ENCODE measurements at regions not wholly inside any gene's neighbourhood (a gene's known extent, or its start where the extent isn't known, plus 50 kb on each side); places are given as distances from the start of the nearest gene placed in this dataset.
A peak's percentile ranks its signal among the peaks of the same experiment; 100 is the strongest.
"Not testable (repeated sequence)": the region's sequence is repeated elsewhere in the genome, so short reads cannot be mapped to it uniquely, and the experiment has no call there.

DNA sequence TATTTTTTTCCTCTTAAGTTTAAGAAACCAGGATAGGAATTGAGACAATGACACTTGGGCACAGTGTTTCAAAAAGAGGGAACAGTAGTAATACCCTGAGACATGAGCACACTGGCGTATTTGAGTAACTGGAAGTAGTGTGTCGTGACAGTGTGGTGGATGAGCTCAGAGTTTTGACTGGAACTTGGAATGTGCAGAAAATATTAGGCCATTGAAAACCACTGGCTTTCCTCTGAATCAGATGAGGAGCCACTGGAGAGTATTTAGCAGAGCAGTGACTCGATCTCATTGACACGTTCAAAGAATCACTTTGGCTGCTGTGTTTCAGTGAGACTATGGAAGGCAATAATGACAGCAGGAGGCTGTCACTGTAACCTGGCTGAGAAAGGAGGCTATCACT lies 1531.2 kb downstream of the STIM2 start:
- no peak for DNase-seq

DNA sequence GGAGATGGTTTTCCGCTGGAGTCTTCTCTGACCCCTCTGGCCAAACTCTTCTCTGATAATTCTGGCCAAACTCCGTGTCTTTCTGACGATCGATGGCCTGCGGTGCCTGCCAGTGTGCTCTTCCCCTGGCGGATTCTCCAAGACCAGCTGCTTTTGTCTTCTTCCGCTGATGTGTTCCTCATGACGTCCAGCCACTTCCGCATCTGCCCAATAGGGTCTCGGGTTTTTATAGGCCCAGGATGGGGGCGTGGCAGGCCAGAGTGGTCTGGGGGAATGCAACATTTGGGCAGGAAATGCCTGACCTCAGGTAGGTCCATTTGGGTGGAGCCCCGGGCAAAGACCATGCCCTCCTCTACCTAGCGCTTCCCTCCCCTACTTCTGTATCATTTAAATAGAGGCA lies 1542.1 kb downstream of the STIM2 start:
- DNase-seq, result no peak

DNA sequence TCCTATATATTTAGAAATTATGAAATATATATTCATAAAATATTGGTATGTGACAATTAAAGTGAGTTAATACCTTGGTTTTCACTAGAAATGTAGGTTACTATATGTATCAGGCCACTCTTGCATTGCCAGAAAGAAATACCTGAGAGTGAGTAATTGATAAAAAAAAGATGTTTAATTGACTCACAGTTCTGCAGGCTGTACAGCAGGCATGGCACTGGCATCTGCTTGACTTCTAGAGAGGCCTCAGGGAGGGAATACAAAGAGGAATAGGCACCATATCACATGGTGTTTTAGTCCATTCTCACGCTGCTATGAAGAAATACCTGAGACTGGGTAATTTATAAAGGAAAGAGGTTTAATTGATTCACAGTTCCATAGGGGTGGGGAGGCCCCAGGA lies 1560.6 kb downstream of the STIM2 start:
- no peak for DNase-seq

DNA sequence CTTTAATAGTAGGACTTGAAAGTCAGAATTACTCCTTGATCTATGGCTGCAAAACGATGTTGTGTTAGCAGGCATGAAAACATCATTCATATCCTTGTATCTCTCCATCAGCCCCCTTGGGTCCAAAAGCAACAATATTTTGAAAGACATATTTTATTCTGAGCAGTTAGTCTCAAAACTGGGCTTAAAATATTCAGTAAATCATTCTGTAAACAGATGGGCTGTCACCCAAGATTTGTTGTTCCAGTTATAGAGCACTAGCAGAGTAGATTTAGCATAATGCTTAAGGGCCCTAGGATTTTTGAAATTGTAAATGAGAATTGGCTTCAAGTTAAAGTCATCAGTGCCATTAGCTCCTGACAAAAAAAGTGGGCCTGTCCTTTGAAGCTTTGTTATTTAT lies 1565.6 kb downstream of the STIM2 start:
- no peak for DNase-seq

DNA sequence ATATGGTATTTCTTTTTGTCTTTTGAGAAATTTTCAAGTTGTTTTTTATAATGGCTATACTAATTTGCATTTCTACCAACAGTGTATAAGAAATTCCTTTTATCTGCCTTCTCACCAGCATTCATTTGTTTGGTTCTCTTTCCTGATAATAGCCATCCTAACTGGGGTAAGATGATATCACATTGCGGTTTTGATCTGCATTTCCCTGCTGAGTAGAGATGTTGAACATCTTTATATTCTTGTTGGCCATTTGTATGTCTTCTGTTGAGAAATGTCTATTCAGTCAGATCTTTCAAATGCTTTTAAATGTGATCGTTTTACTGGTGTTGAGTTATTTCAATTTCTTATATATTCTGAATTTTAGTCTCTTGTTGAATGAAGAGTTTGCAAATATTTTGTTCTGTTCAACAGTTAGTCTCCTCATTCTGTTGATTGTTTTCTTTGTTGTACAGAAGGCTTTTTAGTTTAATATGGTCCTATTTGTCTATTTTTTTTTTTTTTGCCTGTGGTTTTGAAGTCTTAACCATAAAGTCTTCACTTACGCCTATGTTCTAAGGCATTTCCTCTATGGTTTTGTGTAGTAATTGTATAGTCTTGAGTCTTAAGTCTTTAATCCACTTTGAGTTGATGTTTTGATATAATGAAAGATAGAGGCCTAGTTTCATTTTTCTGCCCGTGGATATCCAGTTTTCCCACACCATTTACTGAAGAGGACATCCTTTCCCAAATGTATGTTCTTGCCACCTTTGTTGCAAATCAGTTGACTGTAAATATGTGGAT lies 1566.9 kb downstream of the STIM2 start:
- no peak for DNase-seq

DNA sequence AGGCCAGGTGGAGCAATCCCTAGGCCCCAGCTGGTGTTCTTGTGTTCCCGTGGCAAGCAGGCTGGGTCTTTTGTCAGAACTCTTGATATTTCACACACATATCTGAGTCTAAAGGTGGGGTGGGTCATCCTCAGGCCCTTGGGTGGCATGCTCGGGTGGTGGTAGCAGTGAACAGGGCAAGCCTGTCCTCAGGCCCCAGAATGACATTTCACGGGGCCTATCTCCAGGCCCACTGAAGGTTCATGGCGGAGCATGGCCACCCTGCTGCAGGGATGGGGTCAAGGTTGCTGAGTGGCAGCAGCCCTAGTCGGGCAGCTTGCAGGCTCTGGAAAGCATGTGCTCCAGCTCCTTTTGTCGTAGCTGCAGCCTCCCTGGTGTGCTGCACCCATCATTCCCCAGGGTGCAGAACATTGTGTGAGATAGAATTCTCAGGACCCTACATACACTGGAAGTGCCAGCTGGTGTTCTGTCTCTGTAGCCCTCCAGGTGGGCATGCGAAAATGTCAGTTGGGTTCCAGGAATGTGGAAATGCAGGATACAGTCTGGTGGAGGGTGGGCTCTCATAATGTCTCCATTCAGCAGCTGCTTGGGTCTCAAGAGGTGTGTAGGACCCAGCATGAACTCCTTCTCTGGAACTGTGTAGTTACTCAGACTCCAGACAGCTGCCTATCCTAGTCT lies 1571.8 kb downstream of the STIM2 start:
- DNase-seq, result no peak

DNA sequence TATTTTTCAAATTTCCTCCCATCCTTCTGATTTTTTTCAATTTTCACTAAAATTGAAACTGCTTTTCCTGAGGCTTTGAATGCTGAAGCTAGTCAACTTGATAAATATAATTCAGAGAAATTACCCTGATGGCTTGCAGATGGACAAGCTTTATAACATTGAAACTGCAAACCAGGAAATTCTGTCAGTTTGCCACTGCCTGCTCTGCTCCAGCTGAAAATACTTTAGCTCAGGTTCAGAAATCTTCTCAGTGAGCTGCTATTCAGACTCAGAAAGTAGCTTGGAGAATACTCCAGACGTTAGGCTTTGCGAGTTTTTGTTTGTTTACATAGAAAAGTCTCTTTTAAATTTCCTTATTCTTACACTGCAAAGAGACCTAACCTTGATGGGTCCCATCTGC lies 1574.7 kb downstream of the STIM2 start:
- peak; percentile 82 for DNase-seq

DNA sequence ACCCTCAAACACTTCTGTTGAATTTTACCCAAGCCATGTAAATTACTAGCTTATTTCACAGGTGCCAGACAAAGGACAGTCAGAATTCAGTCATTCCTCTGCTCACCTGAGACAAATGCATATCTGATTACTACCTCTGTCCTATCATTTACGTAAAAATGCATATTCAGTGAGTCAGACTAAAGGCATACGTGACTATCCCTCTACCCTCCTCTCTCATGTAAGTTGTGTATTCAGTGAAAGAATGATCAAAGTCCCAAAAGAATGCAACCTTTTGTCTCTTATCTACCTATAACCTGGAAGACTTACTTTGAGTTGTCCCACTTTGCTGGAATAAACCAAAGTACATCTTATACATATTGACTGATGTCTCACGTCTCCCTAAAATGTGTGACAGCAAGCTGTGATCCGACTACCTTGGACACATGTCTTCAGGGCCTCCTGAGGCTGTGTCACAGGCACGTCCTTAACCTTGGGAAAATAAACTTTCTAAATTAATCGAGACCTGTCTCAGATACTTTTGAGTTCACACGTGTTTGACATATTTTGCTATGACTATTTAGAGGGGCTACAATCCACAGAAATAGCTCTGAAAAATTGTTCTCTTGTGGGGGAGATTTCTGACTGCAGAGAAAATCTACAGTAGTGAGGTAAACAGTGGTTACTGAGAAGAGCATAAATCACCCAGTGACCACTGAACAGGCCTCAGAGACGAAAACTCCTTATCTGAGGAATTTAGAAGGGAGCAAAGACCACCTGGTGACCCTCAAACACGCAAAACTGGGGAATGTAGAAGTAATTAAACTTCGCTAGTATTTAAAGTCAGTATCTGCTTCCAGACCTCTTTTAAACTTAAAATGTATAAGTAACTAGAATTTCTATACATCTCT lies 1575.8 kb downstream of the STIM2 start:
- no peak for DNase-seq

DNA sequence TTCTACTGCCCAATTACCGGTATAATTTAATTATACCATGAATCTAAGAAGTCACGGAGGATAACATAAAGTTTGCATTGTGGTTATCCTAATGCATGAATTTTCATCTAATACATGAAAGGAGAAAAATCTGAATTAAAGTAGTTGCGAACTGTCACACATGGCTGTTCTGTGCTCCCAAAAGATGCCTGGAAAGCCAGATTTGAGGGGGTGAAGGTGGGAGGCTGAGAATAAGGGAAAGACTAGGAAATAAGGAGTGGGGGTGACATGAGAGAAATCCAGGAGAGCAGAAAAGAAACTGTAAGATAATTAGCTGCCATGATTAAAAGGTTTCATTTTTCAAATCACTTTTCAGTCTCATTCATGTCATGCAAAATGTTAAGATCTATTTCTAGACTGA lies 1582.7 kb downstream of the STIM2 start:
- DNase-seq, result no peak

DNA sequence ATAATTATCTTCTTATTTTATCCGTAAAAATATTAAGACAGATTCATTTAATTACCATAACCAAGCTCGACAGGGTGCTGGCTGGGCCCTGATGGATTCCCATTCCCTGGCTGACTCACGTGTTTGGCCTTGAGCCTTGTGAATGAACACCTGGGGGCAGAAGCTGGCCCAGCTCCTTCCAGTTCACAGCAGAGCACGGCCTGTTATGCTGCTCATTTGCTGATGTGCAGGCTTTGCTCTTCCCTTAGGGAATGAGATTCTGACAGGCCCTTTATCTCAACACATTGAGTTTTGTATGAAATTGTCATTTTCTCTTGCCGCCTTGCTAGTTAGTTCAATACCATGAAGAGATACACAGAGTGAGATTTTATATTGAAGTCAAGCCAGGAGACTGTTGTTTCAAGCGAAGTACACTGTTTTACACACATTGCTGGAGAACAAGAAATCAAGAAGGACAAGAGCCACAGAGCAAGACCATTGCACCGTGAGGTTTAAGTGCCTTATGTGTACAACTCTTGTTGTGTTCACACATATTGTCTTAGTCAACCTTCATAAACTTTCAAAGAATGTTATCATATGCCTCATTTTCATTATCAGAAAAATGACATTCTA lies 1583.3 kb downstream of the STIM2 start:
- DNase-seq, result no peak

DNA sequence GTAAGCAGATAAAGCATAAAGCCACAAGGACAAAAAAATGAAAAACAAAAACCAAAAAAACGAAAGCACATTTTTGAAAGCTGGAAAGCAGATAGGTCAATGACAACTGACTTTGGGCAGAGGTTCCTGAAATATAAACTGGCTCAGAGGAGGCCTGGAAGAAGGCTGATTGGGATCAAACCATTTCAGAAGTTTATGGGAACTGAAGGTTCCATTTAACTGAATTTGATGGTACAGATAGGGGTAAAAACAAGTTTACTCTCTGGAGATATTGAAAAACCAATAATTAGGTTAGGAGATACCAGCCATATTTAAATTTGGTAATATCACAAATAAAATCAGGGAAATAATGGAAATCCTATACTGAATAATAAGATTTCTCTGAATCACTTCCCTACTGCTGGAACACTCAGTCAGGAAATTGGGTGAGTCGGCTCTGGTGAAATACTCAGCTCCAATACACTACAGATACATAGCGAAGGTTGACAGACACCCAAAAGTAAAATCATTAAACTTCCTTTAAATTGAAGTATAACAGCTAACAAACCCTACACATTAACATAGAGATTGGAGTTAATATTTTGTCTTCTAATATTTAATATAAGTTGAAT lies 1584.3 kb downstream of the STIM2 start:
- DNase-seq, result no peak

DNA sequence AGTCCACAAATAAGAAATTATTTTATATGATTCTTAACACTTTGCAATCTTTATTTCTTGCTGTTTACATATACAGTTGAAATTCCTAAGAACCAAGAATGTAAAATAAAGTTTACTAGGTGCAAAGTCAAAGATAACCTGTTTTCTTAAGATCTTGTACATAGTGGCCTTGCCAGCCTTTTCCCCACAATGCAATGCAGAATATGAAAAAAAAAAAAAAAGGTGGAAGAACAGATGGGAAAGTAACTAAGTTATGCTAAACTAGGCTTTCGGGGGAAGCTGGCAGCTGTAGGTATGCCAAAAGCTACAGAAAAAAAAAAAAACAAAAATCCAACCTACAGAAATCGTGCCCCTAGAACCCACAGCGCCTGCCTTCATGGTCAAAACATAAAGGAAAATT lies 1588.4 kb downstream of the STIM2 start:
- DNase-seq, result no peak

DNA sequence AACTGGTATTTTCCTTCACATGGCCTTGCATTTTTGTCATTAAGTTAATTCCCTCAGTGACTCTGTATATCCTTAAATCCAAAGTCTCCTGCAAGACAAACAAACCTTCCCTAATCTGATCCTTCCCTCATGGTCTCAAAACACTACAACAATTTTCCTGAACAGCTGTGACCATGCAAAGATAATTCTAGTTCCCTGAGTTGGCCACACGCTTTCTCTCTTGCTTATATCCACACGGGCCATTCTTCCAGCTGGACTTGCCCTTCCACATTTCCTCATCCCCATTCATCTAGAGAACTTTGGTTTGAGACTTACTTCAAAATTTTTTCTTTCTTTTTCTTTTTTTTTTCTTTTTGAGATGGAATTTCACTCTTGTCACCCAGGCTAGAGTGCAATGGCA lies 1590.7 kb downstream of the STIM2 start:
- no peak for DNase-seq

DNA sequence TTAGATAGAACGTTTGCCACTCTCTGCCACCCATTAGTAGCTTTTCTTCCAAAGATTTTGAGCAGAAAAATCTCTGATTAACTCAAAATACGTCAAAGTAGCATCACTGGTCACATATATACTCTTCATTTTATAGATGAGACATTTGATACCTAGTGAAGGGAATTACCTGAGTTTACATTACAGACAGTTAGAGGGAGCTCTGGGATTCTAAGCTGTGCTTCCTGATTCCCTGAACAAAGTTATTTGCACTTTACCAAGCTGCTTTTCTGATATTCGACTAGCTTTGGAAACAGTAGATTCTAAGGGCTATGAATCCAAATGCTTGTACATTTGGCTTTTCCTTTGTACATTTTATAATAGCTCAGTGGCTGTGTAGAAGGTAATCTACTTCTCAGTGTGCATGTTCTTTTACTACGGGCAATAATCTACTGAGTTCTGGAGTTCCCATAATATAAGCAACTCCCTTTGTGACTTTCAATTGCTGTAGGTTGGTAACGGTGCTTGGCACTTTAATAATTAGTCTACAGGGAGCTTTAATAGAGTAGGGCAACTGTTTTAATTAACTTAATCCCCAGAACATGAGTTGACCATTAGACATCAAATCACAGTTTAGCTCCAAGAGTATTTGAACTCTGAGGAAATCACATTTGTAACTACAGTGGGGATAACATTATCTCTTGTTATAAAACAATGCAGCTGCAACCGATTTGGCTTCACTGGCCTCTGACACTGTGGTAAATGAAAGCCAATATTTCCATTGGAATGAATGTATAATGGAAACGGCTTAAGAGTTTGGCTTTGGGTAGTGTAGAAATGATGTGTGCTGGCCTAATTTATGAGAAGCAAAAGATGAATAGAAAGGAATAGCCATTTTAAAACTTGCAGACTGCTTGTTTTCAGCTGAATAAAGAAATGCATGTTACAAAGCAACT lies 1602.4 kb downstream of the STIM2 start:
- DNase-seq, result peak; percentile 84

DNA sequence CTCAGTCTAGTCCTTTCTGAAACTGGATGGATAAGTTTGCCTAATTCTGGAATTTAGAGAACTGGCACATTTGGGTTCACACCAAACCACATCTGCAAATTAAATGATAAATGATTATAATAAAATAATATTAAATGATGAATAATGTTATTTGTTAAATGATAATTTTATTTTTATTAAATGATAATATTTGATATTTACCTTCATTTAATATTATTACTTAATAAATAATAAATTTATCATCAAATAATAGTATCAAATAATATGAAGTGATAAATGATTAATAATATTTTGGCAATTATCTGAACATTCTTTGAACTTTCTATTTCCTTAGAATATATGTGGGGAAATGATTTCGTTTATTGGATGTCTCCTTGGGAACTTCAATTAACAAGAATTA lies 1604.2 kb downstream of the STIM2 start:
- DNase-seq, result no peak

DNA sequence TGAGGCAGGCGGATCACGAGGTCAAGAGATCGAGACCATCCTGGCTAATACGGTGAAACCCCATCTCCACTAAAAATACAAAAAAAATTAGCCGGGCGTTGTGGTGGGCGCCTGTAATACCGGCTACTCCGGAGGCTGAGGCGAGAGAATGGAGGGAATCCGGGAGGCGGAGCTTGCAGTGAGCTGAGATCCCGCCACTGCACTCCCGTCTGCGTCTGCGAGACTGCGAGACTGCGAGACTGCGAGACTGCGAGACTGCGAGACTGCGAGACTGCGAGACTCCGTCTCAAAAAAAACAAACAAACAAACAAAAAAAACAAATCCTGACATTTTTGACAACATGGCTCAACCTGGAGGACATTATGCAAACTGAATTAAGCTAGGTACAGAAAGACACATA lies 1606.2 kb downstream of the STIM2 start:
- not testable (repeated sequence) for DNase-seq

DNA sequence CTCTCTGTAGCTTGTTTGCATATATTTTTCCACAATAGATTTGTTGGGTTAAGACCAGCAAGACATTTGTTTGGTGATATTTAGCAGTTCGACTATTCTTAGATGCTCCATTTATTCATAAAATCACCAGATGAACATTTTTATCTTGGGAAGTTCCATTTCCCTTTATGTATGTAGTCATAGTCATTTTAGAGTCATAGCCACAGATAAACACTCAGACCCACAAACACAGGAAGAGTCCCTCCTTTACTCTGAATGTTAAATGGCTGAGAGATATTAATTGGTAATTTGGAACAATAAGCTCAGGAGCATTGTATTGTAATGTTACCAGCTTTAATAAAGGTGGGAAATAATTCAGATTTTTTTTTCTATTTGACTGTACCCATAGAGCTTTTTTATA lies 1608.7 kb downstream of the STIM2 start:
- no peak for DNase-seq

DNA sequence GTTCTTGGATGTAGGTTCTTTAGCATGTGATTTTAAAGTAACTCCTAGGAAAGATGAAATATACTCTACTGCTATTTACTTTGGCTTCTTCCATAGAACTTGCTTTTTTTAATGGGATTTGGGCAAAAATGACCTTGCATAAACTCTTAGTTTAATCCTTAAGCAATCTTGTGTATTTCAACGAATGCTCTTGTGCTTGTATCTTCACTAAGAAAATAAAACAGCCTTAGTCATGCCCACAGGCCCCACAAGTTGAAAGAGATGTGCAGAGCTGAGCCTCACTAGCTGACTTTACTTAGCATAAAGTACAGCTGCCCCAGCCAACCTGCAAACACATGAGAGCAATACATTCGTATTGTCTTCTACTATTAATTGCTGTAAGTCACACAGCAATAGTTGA lies 1609.2 kb downstream of the STIM2 start:
- no peak for DNase-seq

DNA sequence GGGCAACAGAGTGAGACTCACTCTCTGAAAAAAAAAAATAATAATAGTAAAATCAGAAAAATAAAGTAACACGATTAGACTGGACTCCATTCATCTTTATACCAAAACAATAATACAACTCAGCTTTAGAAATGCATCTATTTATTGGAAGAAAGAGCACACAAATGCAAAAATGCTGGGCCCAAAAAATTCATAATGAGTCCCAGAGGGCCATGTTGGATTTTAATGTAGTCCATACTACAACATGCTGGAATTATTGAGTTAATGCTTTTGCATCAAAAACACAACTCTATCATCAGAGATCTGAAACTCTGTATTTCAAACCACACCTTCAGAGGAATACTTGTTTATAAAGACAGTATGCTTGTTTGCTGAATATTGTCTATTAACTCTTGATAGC lies 1614.7 kb downstream of the STIM2 start:
- no peak for DNase-seq

DNA sequence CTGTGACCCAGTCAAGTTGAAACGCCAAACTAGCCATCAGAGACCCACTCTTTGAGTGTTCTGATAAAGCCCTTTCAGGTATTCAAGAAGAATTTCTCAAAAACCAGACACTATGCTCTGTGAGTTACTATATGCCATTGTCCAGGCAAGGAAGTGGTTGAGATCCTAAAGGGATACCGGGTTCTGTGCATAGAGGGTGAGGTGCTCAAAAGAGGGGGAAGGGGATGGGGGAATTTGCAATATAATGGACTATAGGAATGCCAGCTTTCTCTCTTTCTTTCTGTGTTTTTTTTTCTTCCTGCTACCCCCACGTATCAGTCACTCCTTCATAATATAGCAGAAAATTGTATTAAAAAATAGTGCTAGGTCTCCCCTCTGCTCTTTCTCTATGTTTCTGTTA lies 1619.0 kb downstream of the STIM2 start:
- DNase-seq, result no peak

DNA sequence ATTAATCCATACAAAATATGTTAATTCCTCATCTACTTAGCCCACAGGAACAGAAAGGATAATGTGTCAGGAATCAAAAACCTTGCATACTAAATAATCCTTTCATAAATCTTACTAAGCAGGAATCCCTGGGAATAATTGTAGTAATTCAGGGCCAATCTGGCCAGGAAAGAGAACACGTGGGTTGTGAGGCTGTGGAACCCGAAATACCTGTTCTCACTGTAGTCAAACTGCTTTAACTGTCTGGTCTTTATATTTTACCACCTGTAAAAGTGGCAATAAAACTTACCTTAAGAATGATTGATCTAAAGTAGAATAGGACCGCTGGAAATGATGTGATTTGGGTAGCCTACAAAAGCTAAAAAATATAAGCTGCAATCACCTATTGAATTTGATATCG lies 1620.9 kb downstream of the STIM2 start:
- DNase-seq, result no peak
